GM04504 (cell line): ENCODE measurements at regions not wholly inside any gene's neighbourhood (a gene's known extent, or its start where the extent isn't known, plus 50 kb on each side); places are given as distances from the start of the nearest gene placed in this dataset.

Source experiments
- DNase-seq: peaks from one replicate; pipeline ENCODE4 v3.0.0-alpha.2; 2012; ENCODE audit warnings: low read depth

- no peak for DNase-seq
Measured at GRCh38 chr6:15722731-15723130, 59.9 kb upstream of the DTNBP1 start.

GRCh38 chr6:15716889-15717288, 54.1 kb upstream of the DTNBP1 start:
- no peak for DNase-seq

GRCh38 chr6:15715851-15716250, 53.0 kb upstream of the DTNBP1 start:
- no peak for DNase-seq

GRCh38 chr6:15715060-15715459, 52.2 kb upstream of the DTNBP1 start:
- DNase-seq: no peak

GRCh38 chr6:15714658-15715057, 51.8 kb upstream of the DTNBP1 start:
- no peak for DNase-seq

- no peak for DNase-seq
Measured at GRCh38 chr6:15713325-15713724, 50.5 kb upstream of the DTNBP1 start.

GRCh38 chr6:15712797-15713196, 50.0 kb upstream of the DTNBP1 start:
- no peak for DNase-seq
